ENCODE measurements at regions not wholly inside any gene's neighbourhood (a gene's known extent, or its start where the extent isn't known, plus 50 kb on each side); places are given as distances from the start of the nearest gene placed in this dataset.

DNA sequence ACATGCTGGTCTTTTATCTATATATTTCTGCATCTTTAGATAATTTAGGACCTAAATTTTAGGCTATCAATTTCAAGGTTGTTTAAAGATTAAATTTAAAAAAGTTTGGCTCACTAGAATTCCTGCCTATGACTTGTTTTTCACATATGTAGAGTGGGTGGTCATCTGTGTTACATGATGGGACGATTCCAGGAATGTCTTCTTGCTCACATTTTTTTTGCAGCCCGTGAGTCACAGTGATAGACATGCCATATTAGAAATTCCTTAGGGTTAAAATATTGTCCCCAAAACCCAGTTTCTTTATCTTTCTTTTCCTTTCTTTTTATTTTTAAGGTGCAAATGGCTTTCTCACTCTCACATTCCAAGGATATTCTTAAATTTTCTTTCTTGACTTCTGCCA lies 652.0 kb downstream of the PLCL1 start:
- H3K27me3 ChIP-seq (replicated peaks; ENCODE audit: insufficient read depth, low read length): no peaks in the 10 kb centered on the region
- H4K20me1 ChIP-seq (ENCODE audit: insufficient read depth, low read length): no peaks in the 10 kb centered on the region
- H3K9ac ChIP-seq (ENCODE audit: low read length): no peak overlapping the region
- H3K4me2 ChIP-seq (ENCODE audit: low read depth, low read length): no peak overlapping the region
- TF ChIP-seq, protein P1, sequence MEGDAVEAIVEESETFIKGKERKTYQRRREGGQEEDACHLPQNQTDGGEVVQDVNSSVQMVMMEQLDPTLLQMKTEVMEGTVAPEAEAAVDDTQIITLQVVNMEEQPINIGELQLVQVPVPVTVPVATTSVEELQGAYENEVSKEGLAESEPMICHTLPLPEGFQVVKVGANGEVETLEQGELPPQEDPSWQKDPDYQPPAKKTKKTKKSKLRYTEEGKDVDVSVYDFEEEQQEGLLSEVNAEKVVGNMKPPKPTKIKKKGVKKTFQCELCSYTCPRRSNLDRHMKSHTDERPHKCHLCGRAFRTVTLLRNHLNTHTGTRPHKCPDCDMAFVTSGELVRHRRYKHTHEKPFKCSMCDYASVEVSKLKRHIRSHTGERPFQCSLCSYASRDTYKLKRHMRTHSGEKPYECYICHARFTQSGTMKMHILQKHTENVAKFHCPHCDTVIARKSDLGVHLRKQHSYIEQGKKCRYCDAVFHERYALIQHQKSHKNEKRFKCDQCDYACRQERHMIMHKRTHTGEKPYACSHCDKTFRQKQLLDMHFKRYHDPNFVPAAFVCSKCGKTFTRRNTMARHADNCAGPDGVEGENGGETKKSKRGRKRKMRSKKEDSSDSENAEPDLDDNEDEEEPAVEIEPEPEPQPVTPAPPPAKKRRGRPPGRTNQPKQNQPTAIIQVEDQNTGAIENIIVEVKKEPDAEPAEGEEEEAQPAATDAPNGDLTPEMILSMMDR (IDR thresholded peaks at IDR 0.05; ENCODE audit: low read length): no peak
- TF ChIP-seq EZH2phosphoT487 (IDR thresholded peaks at IDR 0.05; ENCODE audit: low read length): no peak
- TF ChIP-seq EZH2 (optimal IDR thresholded peaks at IDR 0.05; ENCODE audit: low read depth, low read length): no peak
- H3K79me2 ChIP-seq (ENCODE audit: low read length): no peaks in the 10 kb centered on the region
- H3K36me3 ChIP-seq (replicated peaks; ENCODE audit: insufficient read depth, low read length): no peaks in the 10 kb centered on the region
- H2AFZ ChIP-seq (ENCODE audit: low read length): no peak overlapping the region
- H3F3A ChIP-seq (ENCODE audit: insufficient read depth, low read length): no peaks in the 10 kb centered on the region
- no peaks in the 10 kb centered on the region for H3K9me2 ChIP-seq (replicated peaks; ENCODE audit: insufficient read depth, low read length)
- no peak overlapping the region for H3K4me3 ChIP-seq (ENCODE audit: low read length)
- no peaks in the 10 kb centered on the region for H3K4me1 ChIP-seq (ENCODE audit: low read length)
- H3K9me3 ChIP-seq (replicated peaks; ENCODE audit: insufficient read depth, low read length): no peaks in the 10 kb centered on the region
- no peak overlapping the region for H3K27ac ChIP-seq (ENCODE audit: low read length)
- DNase-seq: no peak

DNA sequence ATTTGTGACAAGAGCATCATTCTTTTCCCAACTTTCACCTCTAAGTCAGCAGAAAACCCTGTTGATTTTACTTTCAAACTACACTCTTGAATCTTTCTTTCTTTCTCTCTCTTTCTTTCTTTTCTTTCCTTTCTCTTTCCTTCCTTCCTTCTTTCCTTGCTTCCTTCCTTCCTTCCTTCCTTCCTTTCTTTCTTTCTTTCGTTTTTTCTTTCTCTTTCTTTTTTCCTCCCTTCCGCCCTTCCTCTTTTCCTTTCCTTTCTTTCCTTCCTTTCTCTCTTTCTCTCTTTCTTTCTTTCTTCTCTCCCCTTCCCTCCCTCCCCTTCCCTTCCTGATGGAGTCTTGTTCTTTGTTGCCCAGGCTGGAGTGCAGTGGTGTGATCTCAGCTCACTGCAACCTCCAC lies 649.5 kb downstream of the PLCL1 start:
- H3F3A ChIP-seq (ENCODE audit: insufficient read depth, low read length): no peaks in the 10 kb centered on the region
- H3K9me2 ChIP-seq (replicated peaks; ENCODE audit: insufficient read depth, low read length): no peaks in the 10 kb centered on the region
- no peaks in the 10 kb centered on the region for H3K36me3 ChIP-seq (replicated peaks; ENCODE audit: insufficient read depth, low read length)
- no peaks in the 10 kb centered on the region for H3K4me1 ChIP-seq (ENCODE audit: low read length)
- H3K27me3 ChIP-seq (replicated peaks; ENCODE audit: insufficient read depth, low read length): no peaks in the 10 kb centered on the region
- H4K20me1 ChIP-seq (ENCODE audit: insufficient read depth, low read length): no peaks in the 10 kb centered on the region
- H3K9me3 ChIP-seq (replicated peaks; ENCODE audit: insufficient read depth, low read length): no peaks in the 10 kb centered on the region
- DNase-seq: no peak
- H3K27ac ChIP-seq (ENCODE audit: low read length): no peak overlapping the region
- TF ChIP-seq EZH2phosphoT487 (IDR thresholded peaks at IDR 0.05; ENCODE audit: low read length) (no peak), EZH2 (optimal IDR thresholded peaks at IDR 0.05; ENCODE audit: low read depth, low read length) (no peak)
- TF ChIP-seq, protein P1 (IDR thresholded peaks at IDR 0.05; ENCODE audit: low read length): no peak
- no peak overlapping the region for H3K4me3 ChIP-seq (ENCODE audit: low read length)
- H2AFZ ChIP-seq (ENCODE audit: low read length): no peak overlapping the region
- no peak overlapping the region for H3K4me2 ChIP-seq (ENCODE audit: low read depth, low read length)
- no peaks in the 10 kb centered on the region for H3K79me2 ChIP-seq (ENCODE audit: low read length)
- no peak overlapping the region for H3K9ac ChIP-seq (ENCODE audit: low read length)

DNA sequence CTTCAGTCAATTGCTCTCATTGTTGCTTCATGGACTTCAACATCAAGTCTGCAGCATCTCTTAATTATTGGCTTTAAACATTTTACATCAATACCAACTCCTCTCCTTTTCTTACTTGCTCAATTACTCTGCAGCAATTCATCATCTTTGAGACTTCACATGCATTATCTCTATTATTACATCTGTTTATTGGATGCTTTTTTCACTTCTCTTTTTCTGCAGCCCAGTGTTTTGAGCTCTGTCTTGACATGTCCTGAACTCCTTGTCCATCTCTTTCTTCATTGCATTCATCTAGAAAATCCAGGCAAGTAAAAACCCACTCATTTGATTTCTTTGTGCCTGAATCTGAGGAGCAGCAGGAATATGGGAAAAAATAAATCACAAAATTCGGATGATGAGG lies 647.9 kb downstream of the PLCL1 start:
- no peaks in the 10 kb centered on the region for H3K36me3 ChIP-seq (replicated peaks; ENCODE audit: insufficient read depth, low read length)
- no peak for DNase-seq
- H3K4me3 ChIP-seq (ENCODE audit: low read length): no peak overlapping the region
- H4K20me1 ChIP-seq (ENCODE audit: insufficient read depth, low read length): no peaks in the 10 kb centered on the region
- H3F3A ChIP-seq (ENCODE audit: insufficient read depth, low read length): no peaks in the 10 kb centered on the region
- no peaks in the 10 kb centered on the region for H3K27me3 ChIP-seq (replicated peaks; ENCODE audit: insufficient read depth, low read length)
- H3K9ac ChIP-seq (ENCODE audit: low read length): no peak overlapping the region
- H3K4me1 ChIP-seq (ENCODE audit: low read length): no peaks in the 10 kb centered on the region
- H3K9me3 ChIP-seq (replicated peaks; ENCODE audit: insufficient read depth, low read length): no peaks in the 10 kb centered on the region
- no peaks in the 10 kb centered on the region for H3K79me2 ChIP-seq (ENCODE audit: low read length)
- H3K27ac ChIP-seq (ENCODE audit: low read length): no peak overlapping the region
- H3K4me2 ChIP-seq (ENCODE audit: low read depth, low read length): no peak overlapping the region
- H2AFZ ChIP-seq (ENCODE audit: low read length): no peak overlapping the region
- TF ChIP-seq, protein P1 (IDR thresholded peaks at IDR 0.05; ENCODE audit: low read length): no peak
- no peak for TF ChIP-seq EZH2phosphoT487 (IDR thresholded peaks at IDR 0.05; ENCODE audit: low read length)
- no peak for TF ChIP-seq EZH2 (optimal IDR thresholded peaks at IDR 0.05; ENCODE audit: low read depth, low read length)
- no peaks in the 10 kb centered on the region for H3K9me2 ChIP-seq (replicated peaks; ENCODE audit: insufficient read depth, low read length)
